HG02970 (cell line): ENCODE measurements at regions not wholly inside any gene's neighbourhood (a gene's known extent, or its start where the extent isn't known, plus 50 kb on each side); places are given as distances from the start of the nearest gene placed in this dataset.
"Not testable (repeated sequence)": the region's sequence is repeated elsewhere in the genome, so short reads cannot be mapped to it uniquely, and the experiment has no call there.

Experiments
- ATAC-seq: cut with Tn5 transposase; IDR thresholded peaks from one replicate; pipeline ENCODE4 v1.9.1; 2021; ENCODE audit warnings: mild to moderate bottlenecking, moderate library complexity, moderate number of reproducible peaks; ENCODE audit not compliant: unreplicated experiment, low FRiP score

DNA sequence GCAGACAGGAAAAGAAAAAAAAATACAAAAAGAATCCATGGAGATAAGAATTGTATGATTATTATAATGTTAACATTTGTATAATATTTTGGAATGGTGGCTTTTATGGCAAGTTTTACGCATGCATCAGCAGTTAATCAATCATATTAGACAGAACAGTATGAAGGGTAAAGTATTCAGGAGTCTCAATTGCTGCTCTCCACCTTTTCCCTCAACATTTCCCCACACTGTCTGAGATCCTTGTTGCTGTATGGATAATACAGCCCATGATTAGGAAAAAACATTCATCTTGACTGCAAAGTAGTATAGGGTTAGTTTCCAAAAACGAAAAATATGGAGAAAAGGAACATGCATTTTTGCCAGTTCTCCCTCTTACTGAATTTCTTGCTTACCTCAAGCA lies 755.3 kb upstream of the ARPP21 start:
- ATAC-seq: no peak

DNA sequence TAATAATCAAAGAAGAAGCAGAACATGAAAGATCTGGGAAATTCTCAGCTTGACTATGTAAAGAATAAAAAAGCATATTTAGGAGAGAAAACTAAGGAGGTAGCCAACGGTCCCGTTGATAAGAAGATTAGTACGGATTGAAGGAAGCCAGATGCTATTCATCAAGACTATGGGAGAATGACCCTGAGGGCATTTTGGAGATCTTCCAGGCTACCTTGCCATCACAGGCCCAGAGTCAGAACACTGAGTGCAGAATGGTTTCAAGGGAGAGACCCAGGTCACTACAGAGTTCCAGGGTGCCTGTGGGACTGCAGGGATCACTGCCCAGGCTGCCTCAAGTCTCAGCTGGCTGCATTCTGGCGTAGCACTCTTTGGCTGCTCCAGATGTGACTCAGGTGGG lies 752.9 kb upstream of the ARPP21 start:
- no peak for ATAC-seq

DNA sequence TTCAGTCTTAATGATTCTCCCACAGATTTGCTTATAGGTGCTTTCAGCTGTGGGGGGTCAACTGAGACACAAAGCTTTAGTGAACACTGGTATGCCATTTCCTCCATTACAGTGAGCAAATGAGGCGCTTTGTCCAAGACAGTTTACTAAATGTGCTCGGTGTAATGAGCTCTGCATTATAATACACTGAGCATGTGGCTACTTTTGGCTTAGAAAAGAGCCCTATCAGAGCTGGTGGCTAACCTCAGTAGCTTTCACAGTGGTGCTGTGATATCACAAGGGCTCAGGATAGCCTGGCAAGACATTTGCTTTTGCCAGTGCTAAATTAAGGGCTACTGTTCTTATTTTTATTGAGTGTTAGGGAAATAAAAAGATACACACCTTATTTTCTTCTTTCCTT lies 749.7 kb upstream of the ARPP21 start:
- ATAC-seq: no peak

DNA sequence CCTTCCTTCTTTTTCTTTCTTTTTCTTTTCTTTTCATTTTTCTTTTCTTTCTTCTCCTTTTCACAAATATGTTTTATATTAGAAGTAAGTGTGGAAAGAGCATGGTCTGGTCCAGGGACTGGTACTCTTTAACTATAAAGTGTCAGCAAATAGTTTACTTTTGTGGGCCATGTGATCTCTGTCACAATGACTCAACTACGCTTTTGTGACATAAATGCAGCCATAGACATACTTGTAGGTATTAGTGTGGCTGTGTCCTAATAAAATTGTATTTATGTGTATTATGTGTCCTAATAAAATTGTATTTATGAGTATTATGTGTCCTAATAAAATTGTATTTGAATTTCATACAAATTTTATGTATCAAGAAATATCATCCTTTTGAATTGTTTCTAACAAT lies 749.1 kb upstream of the ARPP21 start:
- no peak for ATAC-seq

DNA sequence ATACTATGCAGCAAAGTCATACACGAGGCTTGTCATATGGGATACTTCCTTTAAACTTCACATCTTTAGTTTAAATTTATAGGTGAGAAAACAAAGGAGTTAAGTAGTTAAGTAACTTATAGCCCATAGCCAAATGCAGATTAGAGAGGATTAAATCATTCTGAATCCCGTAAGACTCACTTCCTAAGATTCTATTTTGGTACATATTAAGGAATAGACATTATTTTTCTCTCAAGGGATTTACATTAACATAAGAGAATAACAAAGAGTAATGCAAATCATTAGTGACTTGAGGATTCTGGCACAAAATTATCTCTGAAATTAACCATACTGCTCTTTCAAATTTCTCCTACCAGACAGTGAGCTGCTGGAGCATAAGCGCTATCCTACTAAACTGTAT lies 747.4 kb upstream of the ARPP21 start:
- ATAC-seq: no peak

DNA sequence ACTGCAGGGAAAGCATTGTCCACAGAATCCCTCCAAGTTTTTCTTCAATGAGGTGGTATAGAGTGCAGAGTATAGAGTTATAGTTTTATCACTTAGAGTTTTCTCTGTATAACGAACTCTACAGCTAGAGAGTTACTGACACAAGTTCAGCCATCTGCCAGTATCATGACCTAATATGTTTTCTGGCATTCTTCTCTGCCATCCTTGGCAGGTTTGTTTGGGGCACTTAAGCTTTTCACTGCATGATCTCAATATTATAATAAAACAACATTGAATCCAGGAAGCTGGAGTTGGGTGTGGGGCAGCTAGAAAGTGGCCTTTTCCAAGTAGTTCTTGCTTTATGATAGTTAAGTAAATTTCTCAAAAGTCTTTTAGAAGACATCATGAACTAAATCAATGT lies 743.5 kb upstream of the ARPP21 start:
- ATAC-seq: no peak

DNA sequence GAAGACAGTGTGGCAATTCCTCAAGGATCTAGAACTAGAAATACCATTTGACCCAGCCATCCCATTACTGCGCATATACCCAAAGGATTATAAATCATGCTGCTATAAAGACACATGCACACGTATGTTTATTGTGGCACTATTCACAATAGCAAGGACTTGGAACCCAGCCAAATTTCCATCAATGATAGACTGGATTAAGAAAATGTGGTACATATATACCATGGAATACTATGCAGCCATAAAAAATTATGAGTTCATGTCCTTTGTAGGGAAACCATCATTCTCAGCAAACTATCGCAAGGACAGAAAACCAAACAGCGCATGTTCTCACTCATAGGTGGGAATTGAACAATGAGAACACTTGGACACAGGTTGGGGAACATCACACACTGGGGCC lies 729.6 kb upstream of the ARPP21 start:
- not testable (repeated sequence) for ATAC-seq

DNA sequence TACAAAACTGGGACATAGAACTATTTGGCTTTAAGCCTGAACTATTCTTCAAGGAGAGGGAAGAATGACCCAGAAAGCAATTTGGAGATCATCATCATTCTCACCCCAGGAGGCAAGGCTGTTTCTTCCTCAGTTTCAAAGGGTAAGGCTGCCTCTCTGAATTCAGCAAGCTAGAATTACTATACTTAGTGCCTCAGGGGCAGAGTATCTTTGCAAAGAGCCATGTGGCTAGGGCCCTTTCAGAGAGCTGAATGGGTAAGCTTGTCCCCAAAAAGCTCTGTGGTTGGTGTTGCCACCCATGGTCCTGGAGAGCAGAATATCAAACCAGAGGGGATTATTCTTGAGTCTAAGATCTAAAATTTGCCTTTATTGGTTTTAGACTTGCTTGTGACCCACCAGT lies 720.3 kb upstream of the ARPP21 start:
- ATAC-seq: no peak

DNA sequence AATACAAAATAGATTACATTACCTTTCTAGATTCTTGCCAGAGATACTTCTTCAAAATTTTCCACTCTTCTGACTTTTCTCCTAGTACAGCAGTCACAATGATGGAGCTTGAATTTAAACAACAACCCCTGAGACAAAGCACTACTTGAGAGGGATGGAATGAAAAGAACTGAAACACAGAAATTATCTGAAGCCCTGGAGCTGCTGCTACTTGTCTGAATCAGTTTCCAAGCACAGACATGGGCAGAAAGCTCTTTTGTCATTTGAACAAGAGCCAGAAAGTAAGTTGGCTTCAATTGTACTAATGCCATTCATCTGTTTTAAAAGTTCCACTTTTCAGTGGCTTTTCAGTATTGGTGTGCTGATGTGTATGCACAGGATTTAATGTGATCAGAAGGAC lies 718.5 kb upstream of the ARPP21 start:
- ATAC-seq: no peak

DNA sequence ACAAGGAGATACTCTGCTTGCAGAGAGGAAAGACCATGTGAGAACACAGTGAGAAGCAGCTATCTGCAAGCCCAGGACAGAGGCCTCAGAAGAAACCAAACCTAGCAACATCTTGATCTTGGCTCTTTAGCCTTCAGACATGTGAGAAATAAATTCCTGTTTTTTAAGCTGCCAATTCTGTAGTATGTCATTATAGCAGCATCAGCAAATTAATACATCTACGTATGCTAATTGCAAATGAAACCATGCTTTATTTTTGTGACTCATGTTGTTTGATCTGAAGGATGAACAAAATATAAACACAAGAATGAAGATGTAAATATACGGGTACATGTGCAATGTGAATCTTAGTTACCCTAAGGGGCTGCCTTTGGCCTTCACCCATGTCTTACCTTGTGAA lies 714.4 kb upstream of the ARPP21 start:
- ATAC-seq: no peak

DNA sequence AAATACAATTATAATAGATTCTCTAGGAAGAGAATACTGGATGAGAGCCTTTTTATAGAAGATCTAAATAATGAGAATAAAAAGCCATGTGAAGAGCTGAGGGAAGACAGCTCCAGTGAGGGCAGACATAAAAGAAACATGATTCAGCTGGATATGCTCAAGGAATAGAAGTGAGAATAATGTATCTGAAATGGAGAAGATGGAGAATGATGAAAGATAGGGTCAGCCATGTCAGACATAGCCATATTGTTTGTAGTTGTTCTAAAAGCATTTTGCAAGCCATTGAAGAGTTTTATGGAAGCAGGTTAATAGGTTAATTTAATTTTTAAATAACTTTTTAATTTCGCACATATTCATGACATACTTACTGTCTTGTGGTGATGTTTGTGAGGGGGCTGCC lies 713.5 kb upstream of the ARPP21 start:
- ATAC-seq: no peak

DNA sequence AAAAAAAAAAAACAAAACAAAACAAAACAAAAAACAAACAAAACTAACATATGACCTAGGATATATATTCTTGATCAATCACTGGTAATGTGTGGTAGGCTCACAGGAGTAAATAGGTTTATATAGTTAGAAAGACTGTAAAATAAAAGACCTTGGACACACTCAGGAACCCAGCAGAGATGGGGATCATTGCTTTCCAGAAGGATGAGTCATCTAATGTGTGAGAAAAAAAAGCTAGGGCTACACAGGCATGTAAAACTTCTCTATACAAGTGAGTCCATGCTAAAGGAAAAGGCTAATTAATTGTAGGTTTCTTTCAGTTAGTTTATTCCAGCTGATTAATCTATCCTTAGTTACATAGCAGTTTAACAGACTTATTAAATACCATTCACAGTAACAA lies 710.3 kb upstream of the ARPP21 start:
- no peak for ATAC-seq

DNA sequence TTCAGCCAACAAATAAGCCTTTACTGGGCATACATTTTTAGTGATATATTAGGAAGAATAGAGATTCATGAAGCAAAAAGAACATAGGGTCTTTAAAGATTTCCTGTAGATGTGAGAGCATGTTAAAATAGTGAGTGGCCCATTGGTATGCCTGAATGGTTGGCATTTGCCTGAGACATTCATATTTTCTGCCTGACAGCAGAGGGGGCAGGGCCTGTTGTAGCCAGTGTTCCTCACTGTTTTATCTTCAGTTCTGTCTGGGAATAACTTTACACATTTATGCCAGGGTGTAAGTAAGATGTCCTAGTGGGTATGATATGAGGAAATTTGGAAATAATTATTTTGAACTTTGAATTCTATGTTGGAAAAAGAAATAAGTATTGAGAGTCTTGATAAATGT lies 704.7 kb upstream of the ARPP21 start:
- no peak for ATAC-seq

DNA sequence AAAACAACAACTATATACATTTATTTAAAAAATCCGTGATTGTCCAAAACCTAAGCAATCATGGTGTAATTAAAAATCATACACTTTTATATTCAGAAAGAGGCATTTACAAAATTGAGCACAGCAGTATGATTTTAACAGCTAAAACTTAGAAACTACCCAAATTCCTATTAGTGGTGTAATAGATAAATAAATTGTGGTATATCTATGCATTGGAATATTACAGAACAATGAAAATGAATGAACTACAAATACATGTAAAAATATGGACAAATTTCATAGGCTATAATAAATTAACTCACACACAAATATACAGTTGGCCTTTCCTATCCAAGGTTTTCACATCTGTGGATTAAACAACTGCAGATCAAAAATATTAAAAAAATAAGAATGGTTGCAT lies 700.5 kb upstream of the ARPP21 start:
- ATAC-seq: no peak

DNA sequence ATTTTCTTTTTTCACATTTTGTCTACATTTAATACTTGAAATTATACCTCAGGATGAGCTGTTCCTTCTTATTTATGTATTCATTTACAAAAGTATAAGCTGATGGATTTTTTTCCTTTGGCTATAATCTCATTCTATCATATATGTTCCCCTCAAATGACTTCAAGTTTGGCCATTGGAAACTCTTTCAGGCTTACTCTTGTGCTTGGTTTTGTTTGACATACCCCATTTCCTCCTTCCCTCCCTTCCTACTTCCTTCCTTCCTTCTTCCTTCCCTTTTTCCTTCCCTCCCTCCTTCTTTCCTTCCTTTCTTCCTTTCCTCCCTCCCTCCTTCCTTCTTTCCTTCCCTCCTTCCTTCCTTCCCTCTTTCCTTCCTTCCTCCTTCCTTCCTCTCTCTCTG lies 697.1 kb upstream of the ARPP21 start:
- no peak for ATAC-seq

DNA sequence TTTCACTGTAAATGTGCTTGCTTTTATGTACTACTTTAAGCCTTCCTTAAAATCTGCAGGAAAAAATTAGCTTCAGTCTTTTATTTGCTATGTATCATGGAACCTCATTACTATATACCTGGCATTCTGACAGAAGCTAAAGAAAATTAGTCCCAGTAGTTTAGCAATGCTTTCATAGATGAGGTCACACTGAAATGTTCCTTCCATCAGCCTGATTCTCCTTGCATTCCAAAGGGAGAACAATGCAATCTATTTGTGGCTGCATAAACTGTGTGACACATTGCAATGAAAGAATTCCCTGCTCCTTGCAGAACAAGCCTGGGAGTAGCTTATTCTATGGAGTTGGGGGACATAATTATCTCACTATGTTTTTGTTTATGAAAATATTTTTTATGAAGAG lies 691.5 kb upstream of the ARPP21 start:
- no peak for ATAC-seq

DNA sequence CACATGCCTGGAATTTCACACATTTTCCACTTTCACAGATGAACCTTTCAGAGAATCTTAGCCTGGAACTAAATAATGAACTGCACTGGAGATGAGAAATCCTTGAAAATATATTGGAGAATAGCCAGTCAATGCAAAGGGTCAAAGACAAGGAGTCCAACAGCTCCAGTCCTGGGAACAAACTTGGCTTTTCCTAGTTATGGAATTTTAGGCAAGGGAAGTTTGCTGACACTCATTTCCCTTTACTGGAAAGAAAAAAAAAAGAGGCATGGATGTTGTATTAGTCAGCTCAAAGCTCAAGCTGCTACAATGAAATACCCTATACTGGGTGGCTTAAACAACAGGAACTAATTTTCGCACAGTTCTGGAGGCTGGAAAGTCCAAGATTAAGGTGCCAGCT lies 690.8 kb upstream of the ARPP21 start:
- ATAC-seq: no peak

DNA sequence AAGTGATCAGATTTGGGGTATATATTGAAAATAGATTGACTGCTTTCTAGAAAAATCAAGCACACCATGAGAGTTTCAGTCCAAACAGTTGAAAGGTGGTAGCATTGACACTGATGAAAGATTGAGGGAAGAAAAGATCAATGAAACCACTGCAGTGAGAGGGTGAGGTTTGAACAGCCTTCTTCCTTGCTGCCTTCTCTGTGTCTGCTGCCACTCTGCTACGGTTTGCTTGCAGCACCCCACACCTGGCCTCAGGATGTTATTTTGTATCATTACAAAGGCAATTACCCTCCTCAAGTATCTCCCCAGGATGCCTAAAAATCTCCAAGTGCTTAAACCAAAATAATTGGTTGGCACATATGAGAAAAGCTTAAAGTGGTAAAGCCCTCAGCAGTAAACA lies 683.6 kb upstream of the ARPP21 start:
- no peak for ATAC-seq

DNA sequence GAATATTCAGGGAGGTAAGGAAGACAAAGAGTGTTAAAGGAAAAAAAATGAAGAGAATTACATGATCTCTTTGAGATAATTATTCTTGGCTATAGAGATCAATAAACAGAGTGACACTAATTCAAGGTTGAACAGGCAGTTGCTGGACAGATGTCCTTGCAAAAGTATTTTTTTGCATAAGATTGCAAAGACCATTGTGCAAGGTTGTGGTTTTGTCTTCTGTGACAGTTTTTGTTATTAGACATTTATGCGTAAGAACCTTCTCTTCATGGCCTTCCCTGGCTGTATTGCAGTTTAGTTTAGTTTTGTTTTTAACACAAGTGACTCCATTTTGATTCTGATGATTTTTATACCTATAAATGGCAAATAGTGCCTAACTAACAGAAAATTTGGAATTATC lies 682.8 kb upstream of the ARPP21 start:
- no peak for ATAC-seq

DNA sequence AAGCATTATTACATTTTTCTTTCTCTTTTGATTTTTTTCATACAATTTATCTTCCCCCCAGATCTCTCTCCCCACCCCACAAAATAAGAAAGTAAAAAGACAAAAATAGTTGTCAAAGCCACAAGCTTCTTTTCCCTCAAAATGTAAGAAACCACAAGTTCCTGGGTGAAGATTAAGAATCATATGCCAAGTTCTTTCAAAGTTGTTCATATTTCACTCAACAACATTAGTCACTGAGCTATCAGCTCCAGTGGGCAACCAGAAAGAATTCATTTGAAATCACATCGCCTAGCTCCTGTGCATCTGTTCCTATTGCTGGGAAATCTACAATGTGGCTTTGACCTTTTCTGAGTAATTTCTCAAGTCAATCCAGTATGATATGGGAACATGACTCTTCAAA lies 681.6 kb upstream of the ARPP21 start:
- ATAC-seq: no peak

DNA sequence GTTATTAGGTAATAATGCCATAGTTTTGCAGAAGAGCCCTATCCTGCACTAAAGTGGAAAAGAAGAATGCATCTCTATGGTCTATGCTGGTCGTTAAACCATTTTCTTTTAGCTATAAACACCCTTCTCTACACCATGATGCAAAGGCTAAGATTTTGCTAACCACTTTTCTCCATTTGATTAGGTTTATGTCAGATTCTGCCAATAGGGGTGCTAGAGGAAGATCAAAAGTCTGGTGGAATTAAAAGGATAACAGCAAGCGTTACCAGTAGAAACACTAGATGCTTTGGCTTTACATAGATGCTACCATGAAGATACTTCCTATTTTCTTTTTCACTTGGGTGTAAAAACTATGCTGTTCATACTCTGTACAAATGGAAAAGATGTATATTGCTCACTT lies 669.8 kb upstream of the ARPP21 start:
- ATAC-seq: no peak

DNA sequence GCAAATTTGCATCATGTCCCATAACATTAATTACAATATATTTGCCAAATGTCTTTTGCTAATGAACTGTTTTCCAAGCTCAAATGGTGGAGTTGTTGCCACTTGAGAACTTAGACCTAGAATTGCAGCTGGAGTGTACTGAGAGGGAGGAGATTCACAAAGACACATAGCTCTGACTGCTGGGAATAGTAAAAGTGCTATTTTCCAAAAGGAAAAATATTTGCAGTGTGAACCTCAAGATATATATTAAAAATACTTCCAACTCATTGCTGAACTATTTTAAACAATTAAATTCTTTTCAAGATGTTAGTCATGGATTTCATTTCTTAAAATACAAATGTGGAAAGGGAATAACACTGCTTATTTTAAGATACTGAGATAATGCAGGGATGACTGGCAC lies 666.8 kb upstream of the ARPP21 start:
- ATAC-seq: no peak

DNA sequence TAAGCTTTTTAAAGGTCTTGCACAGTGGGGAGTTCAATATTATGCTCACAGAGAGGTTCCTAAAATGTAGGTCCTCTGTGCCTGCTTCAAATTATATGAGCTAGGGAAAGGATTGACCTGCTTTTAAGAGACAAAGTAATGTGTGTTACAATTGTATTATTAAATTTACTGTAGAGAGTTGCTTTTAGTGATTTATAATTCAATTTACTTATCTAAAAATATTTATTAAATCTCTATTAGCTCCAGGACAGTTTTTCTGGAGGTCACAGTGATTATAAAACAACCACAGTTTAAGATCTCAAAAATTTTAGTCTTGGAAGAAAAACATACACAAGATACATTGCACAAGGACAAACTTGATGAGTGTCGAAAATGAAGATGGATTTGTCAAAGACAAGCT lies 665.7 kb upstream of the ARPP21 start:
- ATAC-seq: no peak

DNA sequence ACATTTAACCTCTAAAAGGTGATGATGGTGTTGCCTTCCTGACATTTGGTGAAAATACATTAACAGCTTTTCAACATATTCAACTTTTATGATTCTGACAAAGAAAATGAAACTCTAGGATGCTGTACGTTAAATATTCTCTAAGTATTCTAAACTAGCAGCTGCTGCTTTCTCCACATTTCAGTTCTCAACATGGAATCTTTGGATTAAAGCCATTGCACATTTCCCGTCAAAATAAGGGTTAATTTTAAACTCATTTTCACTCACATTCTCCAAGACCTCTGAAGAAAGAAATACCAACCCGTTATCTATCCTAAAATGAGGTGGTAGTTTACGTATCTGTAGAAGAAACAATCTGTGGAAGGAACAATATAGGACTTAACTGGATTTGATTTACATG lies 655.7 kb upstream of the ARPP21 start:
- no peak for ATAC-seq
